ENCODE measurements at regions not wholly inside any gene's neighbourhood (a gene's known extent, or its start where the extent isn't known, plus 50 kb on each side); places are given as distances from the start of the nearest gene placed in this dataset.

DNA sequence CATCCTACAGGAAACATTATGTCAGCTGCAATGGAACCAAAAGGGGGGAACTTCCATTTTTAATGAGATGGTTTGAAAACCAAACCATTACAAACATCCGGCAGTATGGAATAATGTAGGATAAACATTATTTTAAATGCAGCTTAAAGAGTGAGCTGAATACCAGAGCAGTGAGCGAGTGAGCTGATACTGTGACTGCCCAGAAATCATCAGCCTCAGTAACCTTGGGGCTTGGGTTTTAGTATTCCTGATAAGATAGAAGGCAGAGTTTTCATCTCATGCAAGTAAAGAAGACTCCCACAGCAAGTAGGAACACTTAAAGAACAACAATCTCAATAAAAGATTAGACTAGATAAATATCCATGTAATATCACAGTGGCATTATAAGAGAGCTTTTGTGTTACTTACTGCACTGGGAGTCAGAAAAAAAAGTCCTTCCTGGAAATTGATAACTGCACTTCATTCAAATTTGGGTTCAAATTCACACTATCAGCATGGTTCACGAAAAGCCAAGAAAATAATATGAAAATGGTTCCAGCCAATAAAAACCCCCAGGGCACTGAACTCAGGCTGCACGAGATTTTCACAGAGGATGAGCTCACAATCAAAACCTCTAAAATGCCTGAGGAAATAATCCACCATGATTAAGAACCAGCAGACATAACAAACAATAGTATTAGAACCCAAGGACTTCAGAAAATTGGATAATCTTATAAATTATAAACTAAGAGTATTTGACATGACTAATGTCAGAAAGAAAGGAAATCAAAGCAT lies 115.7 kb downstream of the MTPAP start:
- TF ChIP-seq, protein P1, sequence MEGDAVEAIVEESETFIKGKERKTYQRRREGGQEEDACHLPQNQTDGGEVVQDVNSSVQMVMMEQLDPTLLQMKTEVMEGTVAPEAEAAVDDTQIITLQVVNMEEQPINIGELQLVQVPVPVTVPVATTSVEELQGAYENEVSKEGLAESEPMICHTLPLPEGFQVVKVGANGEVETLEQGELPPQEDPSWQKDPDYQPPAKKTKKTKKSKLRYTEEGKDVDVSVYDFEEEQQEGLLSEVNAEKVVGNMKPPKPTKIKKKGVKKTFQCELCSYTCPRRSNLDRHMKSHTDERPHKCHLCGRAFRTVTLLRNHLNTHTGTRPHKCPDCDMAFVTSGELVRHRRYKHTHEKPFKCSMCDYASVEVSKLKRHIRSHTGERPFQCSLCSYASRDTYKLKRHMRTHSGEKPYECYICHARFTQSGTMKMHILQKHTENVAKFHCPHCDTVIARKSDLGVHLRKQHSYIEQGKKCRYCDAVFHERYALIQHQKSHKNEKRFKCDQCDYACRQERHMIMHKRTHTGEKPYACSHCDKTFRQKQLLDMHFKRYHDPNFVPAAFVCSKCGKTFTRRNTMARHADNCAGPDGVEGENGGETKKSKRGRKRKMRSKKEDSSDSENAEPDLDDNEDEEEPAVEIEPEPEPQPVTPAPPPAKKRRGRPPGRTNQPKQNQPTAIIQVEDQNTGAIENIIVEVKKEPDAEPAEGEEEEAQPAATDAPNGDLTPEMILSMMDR (conservative IDR thresholded peaks at IDR 0.05; ENCODE audit: control insufficient read depth, insufficient read depth, low read depth, low read length), result no peak
- no peak overlapping the region for H3K4me3 ChIP-seq (ENCODE audit: control insufficient read depth, low read depth, low read length)
- DNase-seq (ENCODE audit: low read depth), result no peak

GRCh38 chr10:30231709-30232108 lies 117.4 kb downstream of the MTPAP start:
- TF ChIP-seq, protein P1 (conservative IDR thresholded peaks at IDR 0.05; ENCODE audit: control insufficient read depth, insufficient read depth, low read depth, low read length), result no peak
- no peak for DNase-seq (ENCODE audit: low read depth)
- H3K4me3 ChIP-seq (ENCODE audit: control insufficient read depth, low read depth, low read length), result no peak overlapping the region

DNA sequence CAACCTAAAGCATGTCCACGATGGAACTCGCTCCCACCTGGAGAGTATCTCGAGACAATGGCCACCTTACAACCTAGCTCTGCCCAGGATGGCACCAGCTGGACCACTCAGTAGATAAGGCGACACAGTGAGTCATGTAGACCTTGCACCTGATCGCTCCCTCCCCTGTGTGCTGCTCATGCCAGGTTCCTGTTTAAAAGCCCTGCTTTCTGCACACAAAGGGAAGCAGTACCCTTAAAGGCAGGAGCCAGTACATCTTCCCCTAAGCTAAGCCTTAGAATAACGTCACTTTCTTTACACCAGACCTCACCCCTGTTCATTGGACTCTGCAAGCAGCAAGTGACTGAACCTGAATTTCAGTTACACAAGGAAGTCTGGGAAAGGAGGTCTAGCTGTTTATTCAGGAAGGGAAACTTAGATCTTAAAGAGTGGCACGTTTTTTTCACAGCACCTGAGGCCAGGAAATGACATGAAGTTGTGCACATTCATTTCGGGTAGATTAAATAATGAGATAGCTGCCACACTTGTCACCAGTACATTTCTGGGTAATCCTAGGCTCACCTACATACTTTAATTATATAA lies 117.9 kb downstream of the MTPAP start:
- no peak for DNase-seq (ENCODE audit: low read depth)
- TF ChIP-seq, protein P1 (conservative IDR thresholded peaks at IDR 0.05; ENCODE audit: control insufficient read depth, insufficient read depth, low read depth, low read length), result no peak
- no peak overlapping the region for H3K4me3 ChIP-seq (ENCODE audit: control insufficient read depth, low read depth, low read length)

GRCh38 chr10:30229536-30229935 lies 119.5 kb downstream of the MTPAP start:
- TF ChIP-seq, protein P1 (conservative IDR thresholded peaks at IDR 0.05; ENCODE audit: control insufficient read depth, insufficient read depth, low read depth, low read length), result no peak
- no peak for DNase-seq (ENCODE audit: low read depth)
- no peak overlapping the region for H3K4me3 ChIP-seq (ENCODE audit: control insufficient read depth, low read depth, low read length)

- no peak for DNase-seq (ENCODE audit: low read depth)
- H3K4me3 ChIP-seq (ENCODE audit: control insufficient read depth, low read depth, low read length), result no peak overlapping the region
- TF ChIP-seq, protein P1 (conservative IDR thresholded peaks at IDR 0.05; ENCODE audit: control insufficient read depth, insufficient read depth, low read depth, low read length), result no peak
Observed at GRCh38 chr10:30228417-30229036, 120.6 kb downstream of the MTPAP start.

- TF ChIP-seq, protein P1 (conservative IDR thresholded peaks at IDR 0.05; ENCODE audit: control insufficient read depth, insufficient read depth, low read depth, low read length), result no peak
- no peak overlapping the region for H3K4me3 ChIP-seq (ENCODE audit: control insufficient read depth, low read depth, low read length)
- DNase-seq (ENCODE audit: low read depth), result peak; percentile 35
Observed at GRCh38 chr10:30227481-30227880, 121.6 kb downstream of the MTPAP start.
